Tibial artery (tissue), 4 donors: ENCODE measurements at regions not wholly inside any gene's neighbourhood (a gene's known extent, or its start where the extent isn't known, plus 50 kb on each side); places are given as distances from the start of the nearest gene placed in this dataset.

Experiments used
- DNase-seq, 2 donors: peaks; one replicate each; pipeline ENCODE4 v3.0.0-alpha.2; 2019
- H3K27ac ChIP-seq, 2 donors: fragments of 200-600 bp; sonication (generic) in 1 of 2; 1 replicate in 1 of 2; 2 replicates in 1 of 2; pipeline ENCODE4 v1.5.1; 2018 to 2019; ENCODE audit warnings: mild to moderate bottlenecking in 1 of 2
- H3K27me3 ChIP-seq, 2 donors: fragments of 200-600 bp; sonication (generic) in 1 of 2; one replicate each; pipeline versions ENCODE4 v1.5.1 to v1.6.0; 2016 to 2019
- H3K36me3 ChIP-seq, 3 donors: fragments of 200-600 bp; sonication (generic) in 2 of 3; one replicate each; pipeline ENCODE4 v1.5.1; 2016 to 2019; ENCODE audit warnings: mild to moderate bottlenecking in 2 of 3
- H3K4me1 ChIP-seq, 4 donors: fragments of 200-600 bp; sonication (generic) in 2 of 4; 1 replicate in 3 of 4; 2 replicates in 1 of 4; pipeline ENCODE4 v1.5.1; 2016 to 2019
- H3K4me3 ChIP-seq, 2 donors: fragments of 200-600 bp; sonication (generic) in 1 of 2; 1 replicate in 1 of 2; 2 replicates in 1 of 2; pipeline ENCODE4 v1.5.1; 2018 to 2019; ENCODE audit warnings: mild to moderate bottlenecking in 2 of 2
- H3K9me3 ChIP-seq, 3 donors: fragments of 200-600 bp; sonication (generic) in 1 of 3; one replicate each; pipeline ENCODE4 v1.5.1; 2016 to 2019
- intact Hi-C: fragments of 100-400 bp; cut with DNase I; formaldehyde crosslinking; loops from one replicate; pipeline ENCODE4 v1.15.0; 2023; ENCODE audit warnings: low total_unique reads
- TF ChIP-seq, protein P1 (sequence below), 2 experiments: fragments of 200-600 bp in 1 of 2; fragments of 450-650 bp in 1 of 2; IDR thresholded peaks; one replicate each; pipeline ENCODE4 v1.5.1; 2017 to 2019; ENCODE audit warnings: antibody characterized with exemption in 2 of 2, mild to moderate bottlenecking in 1 of 2, moderate library complexity in 1 of 2

DNA sequence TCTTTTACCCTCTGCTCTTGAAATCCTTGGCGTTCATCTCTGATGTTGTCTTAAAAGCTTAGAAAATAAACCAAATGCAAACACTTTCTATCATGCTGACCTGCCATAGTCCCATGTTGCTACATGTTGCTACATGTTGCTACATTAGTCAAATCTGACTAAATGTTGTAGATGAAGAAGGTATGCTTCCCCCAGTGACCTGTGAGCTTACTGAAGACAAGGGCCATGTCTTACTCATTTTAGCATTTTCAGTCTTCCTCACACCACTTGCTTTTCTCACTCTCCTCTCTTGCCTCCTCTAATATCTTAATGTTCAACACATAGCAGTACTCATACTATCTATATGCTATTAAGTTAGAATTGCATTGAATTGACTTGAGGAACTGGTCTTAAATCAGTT is 346.4 kb upstream of the MTNR1B start:
- Histone ChIP-seq H3K36me3 (no peaks in the 10 kb centered on the region), H3K27ac (no peak overlapping the region), H3K9me3 (peaks cover 0 to 3% (median under 1%) of the 10 kb centered on the region in 3 donors), H3K27me3 (no peaks in the 10 kb centered on the region), H3K4me3 (no peak overlapping the region), H3K4me1 (no peaks in the 10 kb centered on the region)
- intact Hi-C loops: no loop called here
- no peak for DNase-seq
- TF ChIP-seq, protein P1, sequence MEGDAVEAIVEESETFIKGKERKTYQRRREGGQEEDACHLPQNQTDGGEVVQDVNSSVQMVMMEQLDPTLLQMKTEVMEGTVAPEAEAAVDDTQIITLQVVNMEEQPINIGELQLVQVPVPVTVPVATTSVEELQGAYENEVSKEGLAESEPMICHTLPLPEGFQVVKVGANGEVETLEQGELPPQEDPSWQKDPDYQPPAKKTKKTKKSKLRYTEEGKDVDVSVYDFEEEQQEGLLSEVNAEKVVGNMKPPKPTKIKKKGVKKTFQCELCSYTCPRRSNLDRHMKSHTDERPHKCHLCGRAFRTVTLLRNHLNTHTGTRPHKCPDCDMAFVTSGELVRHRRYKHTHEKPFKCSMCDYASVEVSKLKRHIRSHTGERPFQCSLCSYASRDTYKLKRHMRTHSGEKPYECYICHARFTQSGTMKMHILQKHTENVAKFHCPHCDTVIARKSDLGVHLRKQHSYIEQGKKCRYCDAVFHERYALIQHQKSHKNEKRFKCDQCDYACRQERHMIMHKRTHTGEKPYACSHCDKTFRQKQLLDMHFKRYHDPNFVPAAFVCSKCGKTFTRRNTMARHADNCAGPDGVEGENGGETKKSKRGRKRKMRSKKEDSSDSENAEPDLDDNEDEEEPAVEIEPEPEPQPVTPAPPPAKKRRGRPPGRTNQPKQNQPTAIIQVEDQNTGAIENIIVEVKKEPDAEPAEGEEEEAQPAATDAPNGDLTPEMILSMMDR (IDR thresholded peaks at IDR 0.05): no peak

DNA sequence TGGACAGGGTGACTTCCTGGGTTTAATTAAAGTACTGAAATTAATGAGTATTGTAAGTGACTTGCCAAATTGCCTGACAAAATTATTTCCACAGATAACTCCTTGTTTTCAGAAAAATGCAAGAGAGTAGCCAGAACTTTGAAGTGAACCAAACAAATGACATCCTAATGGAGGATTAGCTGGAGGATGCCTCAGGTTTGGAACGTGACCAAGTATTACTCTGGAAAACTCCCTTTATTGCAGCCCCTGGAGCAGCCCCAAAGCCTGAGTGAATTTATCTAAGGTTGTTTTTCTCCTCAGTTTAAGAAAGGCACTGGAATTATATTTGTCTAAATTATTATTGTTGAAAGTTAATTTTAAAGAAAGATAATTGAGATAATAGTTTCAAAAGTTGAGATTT is 343.6 kb upstream of the MTNR1B start:
- intact Hi-C loops: no loop called here
- DNase-seq: no peak
- H3K27me3 ChIP-seq: no peaks in the 10 kb centered on the region
- H3K4me1 ChIP-seq: no peaks in the 10 kb centered on the region
- H3K36me3 ChIP-seq: no peaks in the 10 kb centered on the region
- no peak overlapping the region for H3K4me3 ChIP-seq
- no peak overlapping the region for H3K27ac ChIP-seq
- TF ChIP-seq, protein P1 (IDR thresholded peaks at IDR 0.05): no peak
- no peaks in the 10 kb centered on the region for H3K9me3 ChIP-seq

DNA sequence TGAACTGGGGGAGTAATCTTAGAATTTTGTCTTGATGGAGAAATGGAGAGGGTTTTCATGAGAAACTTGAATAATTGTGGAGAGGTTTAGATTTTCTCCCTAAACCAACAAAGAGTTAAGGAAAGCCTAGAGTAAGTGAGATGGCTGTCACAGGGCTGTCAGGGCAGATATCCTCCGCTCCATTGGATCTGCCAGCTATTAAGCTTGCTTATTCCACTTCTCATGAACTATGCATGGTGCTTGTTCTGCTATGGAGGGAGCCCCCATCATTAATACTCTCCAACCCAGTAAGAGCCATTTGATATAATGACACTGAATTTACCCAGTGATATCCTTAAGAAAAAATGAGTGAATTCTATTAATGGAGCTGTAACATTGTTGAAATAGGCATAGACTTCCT is 342.8 kb upstream of the MTNR1B start:
- TF ChIP-seq, protein P1 (IDR thresholded peaks at IDR 0.05): no peak
- Histone ChIP-seq H3K36me3 (no peaks in the 10 kb centered on the region), H3K27ac (no peak overlapping the region), H3K27me3 (no peaks in the 10 kb centered on the region), H3K4me3 (no peak overlapping the region), H3K9me3 (no peaks in the 10 kb centered on the region), H3K4me1 (no peaks in the 10 kb centered on the region)
- intact Hi-C loops: no loop called here
- no peak for DNase-seq

DNA sequence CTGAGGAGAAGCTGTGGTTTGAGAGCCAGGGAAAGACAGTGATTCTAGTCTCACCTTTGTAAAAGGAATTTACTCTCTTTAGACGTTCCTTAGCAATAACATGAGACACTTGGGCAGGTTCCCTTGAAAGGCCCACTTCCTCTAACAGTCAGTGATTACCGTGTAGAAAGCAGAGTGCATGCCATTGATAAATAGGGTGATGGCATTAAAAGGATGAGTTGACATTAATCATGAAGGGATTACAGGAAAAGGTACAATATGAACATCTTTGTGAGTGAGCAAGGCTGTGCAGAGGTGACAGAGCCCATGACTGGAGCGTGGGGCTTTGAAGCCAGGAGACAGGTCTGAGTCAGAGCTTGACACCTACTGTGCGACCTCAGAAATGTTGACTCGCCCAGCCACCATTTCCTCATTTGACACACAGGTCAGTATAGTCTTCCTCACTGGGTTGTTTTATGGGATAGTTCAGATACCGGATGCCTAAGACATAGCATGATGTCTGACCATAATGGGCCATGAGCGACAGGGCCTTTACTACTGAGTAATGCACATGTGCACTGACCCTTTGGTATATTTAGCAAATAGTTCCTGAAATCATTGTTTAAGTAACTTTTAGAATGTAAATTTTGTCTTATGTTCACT is 341.7 kb upstream of the MTNR1B start:
- no peaks in the 10 kb centered on the region for H3K4me1 ChIP-seq
- H3K27me3 ChIP-seq: no peaks in the 10 kb centered on the region
- no peak for DNase-seq
- H3K27ac ChIP-seq: no peak overlapping the region
- H3K9me3 ChIP-seq: no peaks in the 10 kb centered on the region
- TF ChIP-seq, protein P1 (IDR thresholded peaks at IDR 0.05): no peak
- intact Hi-C loops: no loop called here
- H3K36me3 ChIP-seq: no peaks in the 10 kb centered on the region
- H3K4me3 ChIP-seq: no peak overlapping the region

DNA sequence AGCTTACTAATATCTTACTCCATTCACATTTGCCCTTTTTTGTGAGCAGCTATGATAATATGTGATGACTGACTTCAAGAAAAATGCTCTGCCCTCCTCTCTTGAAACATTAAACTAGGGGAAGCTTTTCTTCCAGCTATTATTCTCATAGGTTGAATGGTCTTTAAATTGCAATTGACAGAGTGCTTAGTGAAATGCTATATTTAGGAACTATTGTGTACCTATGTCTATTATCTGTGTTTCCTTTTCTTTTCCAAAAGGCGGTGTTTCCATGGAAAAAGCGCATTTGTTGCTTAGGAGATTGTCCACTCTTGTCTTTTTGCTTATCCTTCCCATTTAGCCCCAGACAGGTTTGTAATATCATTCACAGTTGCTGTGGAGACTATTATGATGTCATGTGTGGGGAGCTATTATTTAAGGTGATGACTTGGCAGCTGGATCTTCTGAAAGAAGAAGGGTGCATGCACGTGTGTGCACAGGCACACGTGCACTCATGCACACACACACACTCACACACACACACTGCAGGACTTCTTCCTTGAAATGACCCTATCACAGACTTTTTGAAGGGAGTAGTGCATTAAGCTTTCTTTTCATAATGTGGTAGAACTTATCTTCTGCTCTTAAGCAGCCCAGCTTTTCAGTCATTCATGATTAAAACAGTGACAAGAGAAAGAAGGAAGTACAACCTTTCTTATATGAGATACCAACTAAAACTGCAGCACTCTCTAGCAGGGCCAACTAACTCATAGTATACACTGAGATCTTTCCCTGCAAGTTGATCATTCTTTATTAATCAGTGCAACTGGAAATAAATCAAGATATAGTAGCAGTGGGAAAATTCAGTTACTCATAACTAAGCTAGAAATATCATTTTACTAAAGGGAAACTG is 340.8 kb upstream of the MTNR1B start:
- Histone ChIP-seq H3K27me3 (no peaks in the 10 kb centered on the region), H3K9me3 (no peaks in the 10 kb centered on the region), H3K4me1 (no peaks in the 10 kb centered on the region), H3K27ac (no peak overlapping the region), H3K36me3 (no peaks in the 10 kb centered on the region), H3K4me3 (no peak overlapping the region)
- no peak for DNase-seq
- intact Hi-C loops: no loop called here
- TF ChIP-seq, protein P1 (IDR thresholded peaks at IDR 0.05): no peak
